GM19463 (cell line): ENCODE measurements at regions not wholly inside any gene's neighbourhood (a gene's known extent, or its start where the extent isn't known, plus 50 kb on each side); places are given as distances from the start of the nearest gene placed in this dataset.

ENCODE experiments used
- ATAC-seq: cut with Tn5 transposase; IDR thresholded peaks from one replicate; pipeline ENCODE4 v1.9.1; 2021; ENCODE audit warnings: mild to moderate bottlenecking, moderate library complexity; ENCODE audit not compliant: unreplicated experiment

DNA sequence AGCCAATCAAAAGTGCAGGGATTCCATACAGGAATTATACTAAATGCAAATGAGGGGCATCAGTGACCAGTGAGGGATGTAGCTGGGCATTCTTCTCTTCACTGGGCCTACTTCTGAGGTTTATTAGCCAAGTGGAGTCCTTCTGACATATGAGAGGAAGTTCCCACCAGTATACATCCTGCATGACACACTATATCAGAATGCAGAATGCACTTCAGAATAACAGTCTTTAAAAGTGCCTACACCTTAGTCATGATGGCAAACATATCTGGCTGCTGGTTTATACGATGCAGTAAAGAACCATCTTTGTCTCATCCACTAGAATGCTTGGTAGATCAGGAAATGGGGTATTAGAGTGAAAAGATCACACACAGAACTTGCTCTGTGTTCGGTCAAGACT lies 180.3 kb upstream of the PPARGC1A start:
- ATAC-seq, result no peak

DNA sequence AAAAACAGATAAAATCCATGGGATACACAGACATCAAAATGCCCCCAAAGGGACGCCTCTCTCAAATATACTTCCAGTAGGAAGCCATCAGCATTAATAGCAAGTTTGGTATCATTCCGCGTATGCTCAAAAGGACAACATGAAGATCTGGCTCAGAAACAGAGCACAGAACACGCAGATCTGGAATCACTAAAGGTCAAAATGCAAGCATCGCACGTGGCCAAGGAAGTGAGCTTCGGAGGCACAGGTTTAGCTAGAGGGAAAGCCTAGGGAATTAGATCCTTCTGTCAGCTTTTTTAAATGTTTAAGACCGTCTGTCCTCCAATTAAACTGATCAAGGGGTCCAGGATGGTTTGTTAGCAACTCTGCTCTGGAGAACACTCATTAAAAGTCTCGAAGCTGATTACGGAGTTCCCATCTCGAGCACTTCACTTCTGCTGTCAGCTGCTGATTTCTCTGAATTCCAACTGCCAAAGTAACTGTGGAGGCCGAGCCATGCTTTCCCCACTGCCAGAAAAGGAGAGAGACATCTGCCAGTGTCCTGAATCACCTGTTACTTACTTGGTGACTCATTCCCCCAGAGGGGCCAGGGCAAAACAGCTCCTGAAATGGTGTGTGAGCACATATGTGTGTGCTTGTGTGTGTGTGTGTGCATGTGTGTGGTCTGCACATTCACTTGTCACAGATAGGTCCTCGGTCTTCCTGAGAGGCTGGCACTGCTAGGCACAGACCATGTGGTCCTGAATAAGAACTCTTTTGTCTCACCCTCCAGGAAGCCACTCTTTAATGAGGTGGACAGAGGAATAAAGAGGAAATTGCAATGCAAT lies 177.7 kb upstream of the PPARGC1A start:
- ATAC-seq, result no peak

DNA sequence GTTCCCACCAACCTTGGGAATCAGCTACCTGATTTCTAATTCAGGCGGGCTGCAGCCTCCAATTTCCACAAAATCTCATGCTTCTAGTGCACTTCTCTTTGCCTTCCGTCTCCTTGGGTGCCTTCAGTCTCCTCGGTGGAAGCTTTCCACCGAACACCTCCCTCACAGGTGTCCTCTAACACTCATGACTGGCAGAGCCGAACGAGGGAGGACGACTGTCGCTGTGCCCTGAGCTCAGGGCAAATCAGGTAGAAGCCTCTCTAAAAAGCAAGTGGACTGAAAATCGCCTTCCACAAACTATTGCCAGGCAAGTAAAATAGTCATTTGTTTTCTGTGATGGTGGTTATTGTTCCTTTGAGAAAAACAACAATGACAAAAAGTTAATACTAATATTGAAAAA lies 176.1 kb upstream of the PPARGC1A start:
- no peak for ATAC-seq

DNA sequence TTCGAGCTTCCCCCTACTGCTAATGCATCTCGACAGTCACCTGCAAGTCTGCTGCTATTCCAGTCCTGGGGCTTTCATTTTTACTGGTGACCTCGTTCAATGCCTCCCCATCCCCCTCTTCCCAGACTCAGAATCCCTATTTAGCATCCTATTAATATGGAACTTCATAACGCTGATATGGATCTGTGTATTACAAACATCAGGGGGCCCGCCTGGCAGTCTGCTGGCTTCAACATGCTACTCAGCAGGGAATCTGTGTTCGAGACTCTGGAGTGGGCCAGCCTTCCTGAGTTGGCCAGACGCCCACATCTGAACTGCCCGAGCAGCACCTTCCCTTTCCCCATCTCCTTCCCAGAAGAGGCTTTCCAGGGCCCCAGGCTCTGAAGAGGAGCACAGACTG lies 173.9 kb upstream of the PPARGC1A start:
- no peak for ATAC-seq

DNA sequence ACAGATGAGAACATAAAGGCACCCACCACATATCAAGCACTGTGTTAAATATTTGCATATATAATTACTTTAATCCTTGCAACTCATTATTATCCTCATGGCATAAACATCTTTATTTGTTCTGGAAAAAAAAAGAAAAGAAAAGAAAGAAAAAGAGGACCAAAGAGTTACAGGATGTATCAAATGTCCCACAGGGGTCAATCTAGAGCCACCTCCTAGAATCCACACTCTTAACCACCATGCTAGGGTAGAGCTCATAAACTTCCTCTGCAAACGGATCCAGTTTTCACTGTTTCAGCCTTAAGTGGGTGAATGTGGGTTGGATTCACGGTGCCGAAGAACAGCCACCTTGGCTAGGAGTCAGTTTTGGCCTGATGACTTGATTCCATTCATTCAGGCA lies 171.1 kb upstream of the PPARGC1A start:
- no peak for ATAC-seq

DNA sequence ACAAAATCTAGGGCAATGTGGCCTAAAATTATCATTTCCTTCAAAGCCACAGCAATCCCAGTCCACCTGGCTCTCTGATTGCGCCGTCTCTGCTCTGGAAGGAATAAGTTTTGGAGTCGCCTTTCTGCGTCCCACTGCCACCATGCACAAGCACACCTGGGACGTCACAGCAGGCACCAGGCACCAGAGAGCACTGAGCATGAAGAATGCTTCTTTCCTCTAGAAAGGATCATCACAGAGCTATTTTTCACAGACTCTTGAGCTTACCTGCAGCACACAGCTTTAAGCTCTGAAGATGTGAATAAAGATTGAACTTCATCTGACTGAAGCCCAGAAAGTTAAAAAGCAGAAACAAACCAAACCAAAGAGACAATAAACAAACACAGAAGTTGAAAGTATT lies 170.0 kb upstream of the PPARGC1A start:
- ATAC-seq, result no peak

DNA sequence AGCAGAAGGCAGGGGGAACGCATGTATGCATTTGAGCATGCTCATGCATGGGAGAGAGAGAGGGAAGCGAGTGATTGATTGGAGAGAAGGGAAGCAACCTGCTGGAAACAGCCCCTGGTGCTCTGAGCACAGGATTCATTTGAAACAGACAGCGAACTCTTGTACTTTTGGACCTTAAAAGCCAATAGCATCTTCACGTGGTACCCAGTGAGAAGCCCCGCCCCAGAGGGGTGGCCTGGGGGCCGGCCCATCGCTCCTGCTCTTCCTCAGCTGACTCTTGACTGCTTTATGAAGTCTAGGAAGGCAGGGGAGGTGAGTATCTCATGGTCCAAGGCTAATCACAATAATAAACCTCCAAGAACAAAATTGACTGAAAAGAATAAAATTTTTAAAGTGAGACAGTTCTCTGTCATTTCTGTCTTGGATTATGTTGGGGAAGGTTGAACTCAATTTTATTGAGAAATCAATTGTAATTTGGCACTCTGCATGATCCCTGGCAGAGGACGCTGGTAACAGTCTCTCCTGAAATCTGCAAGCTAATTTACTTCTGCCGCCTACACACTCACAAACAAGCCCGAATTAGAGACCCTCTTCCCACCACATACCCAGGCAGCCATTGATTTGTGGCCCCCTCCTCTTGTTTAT lies 168.2 kb upstream of the PPARGC1A start:
- no peak for ATAC-seq

DNA sequence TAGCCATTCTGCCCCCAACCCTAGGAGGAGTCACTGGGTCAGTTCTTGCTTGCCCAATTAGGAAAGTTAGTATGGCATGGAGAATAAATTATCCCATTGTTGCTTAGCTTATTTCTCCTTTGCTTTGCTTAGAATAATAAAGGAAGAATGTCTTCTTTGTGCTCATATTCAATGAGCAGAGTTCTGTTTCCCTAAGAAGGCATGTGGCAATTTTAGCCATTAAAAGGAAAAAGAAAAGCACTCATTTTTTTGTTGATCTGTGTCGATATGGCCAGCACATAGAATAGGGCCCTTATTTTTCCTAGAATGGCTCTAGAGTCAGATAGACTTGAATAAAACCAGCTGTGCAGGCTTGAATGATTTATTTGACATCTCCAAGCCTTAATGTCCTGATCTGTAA lies 166.4 kb upstream of the PPARGC1A start:
- no peak for ATAC-seq

DNA sequence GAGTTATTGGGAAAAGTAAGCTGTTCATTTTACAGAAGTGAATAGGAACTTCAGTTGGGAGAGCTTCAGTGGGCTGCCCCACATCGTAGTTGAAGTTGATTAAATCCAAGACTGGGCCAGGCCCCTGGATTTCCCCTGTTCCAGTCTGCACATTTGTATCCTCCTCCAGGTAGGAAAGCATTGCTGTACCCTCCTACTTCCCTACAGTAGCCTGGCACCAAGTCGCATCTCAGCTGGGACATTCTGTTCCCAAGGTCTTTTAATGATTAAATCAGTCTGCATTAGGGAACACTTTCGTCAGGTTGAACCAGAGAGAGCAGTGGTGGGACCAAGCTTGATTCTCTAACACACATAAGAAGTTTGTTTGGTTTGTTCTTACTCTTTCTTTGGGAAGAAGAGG lies 165.8 kb upstream of the PPARGC1A start:
- no peak for ATAC-seq

DNA sequence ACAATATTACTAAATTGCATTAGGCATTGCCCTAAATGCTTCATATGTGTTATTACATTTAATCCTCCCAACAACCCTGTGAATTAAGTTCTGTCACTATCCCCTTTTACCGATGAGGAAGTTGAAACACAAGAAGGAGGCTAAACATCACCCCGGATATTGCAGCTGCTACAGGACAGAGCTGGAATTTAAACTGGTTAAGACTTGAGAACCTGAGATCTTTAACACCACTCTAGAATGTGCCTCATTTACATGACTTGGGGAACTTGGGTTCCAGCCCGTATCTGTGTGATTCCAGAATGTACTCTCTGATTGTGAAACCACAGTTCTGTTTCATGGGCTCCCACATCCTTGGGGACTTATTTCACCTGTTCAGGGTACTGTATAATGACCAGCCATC lies 165.1 kb upstream of the PPARGC1A start:
- no peak for ATAC-seq

DNA sequence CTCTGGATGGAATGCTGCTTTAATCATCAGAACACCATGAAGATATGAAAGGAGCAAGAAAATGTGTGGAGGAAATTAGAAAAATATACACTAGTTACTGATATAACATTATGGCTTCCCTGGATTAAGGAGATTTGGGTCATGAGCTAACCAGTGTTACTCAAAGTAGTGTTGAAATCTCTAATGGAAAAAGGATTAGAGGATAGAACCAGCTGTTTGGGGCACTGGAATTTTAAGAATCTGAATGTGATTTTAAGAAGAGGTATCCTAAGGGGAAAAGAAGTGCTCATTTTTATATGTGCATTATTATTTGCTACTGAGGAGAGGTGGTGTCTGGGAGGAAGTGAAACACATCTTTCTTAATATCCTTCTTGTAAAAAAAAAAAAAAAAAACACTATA lies 164.1 kb upstream of the PPARGC1A start:
- no peak for ATAC-seq

DNA sequence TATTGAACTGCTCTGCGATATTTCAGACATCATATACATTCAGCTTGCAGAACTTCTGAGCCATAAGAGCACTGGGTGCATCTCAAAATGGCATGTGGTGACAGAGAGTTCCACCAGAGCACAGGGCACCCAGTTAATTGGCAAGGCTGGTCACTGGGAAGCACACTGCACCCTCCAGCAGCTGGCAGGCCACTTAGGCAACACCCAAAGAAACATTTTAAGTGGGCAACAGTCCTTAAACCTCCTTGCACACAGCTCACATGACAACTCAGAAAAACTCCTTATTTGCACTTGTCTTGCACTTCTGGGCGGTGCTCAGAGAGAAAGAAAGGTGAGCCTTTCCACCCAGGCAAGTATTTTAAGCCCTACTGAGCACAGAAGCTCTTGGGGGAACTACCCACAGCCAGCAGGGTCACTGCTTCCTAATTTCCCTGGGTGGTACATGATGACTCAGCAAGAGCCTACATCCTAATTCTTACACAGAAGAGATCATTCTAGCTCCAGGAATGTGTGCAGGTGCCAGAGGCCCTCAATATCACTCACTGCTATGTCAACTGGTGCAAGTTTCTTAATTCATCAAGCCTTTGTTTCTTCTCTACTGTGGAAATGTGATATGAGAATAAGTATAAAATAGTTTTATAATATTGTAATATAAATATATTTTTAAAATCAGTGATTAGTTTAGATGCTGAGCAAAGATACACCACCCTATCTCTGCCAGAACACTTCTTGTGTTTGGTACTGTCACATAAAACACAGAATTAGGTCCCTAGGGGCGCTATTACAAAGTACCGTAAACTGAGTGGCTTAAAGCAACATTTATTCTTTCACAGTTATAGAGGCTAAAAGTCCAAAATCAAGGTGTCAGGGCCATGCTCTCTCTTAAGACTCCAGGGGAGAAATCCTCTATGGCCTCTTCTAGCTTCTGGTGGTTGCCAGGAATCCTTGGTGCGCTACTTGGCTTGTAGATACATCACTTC lies 155.1 kb upstream of the PPARGC1A start:
- no peak for ATAC-seq

DNA sequence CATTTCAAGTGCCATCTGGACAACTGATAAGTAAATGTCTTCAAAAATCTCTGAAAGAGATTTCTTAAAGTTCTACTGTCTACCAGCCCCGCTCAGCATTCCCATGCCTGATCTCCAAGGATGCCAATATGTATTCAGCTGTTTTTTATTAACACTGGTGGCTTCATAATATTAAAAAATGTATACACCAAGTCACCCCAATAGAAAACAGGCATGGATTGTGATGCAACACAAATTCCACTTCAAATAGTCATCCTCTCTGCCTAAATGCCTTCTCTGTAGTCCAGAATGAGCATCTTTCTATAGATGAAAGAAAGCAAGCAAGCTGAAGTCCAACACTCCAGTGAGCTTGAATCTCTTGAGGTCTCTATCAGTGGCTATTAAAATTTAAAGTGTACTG lies 152.2 kb upstream of the PPARGC1A start:
- ATAC-seq, result no peak

DNA sequence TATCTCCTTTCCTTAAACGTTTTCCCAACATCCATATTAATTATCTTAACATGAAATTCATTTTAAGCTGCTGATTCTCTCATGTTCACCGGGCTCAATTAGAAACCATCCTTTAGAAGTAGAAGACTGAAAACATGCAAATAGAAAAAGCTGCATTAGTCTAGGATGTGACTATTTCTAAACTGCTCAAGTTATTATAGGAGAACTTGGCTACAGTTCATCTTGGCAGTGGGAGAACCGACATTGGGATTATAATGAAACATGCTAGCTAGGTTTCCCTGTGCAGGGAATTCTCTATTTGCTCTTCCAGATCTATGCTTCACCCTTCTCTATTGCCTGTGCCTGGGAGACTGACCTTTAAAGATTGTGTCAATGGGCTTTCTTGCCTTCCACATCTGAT lies 151.0 kb upstream of the PPARGC1A start:
- ATAC-seq, result no peak

DNA sequence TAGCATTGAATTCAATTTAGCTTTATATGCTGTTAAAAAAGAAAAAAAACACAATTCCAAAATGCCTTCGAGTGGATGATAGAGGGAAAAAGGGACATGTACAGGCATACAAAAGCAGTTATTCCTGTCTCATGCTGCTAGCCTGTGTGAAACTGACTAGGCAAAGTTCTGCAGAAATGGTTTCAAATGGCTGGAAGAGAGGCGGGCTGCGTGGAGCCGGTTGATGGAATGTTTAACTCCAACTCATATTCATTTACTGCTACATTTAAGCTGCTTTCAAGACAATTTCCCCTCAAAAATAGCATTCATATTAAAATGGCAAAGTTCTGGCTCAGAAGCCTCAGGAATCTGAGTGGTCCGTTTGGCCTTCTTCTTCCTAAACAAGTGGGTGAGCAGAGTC lies 143.8 kb upstream of the PPARGC1A start:
- no peak for ATAC-seq

DNA sequence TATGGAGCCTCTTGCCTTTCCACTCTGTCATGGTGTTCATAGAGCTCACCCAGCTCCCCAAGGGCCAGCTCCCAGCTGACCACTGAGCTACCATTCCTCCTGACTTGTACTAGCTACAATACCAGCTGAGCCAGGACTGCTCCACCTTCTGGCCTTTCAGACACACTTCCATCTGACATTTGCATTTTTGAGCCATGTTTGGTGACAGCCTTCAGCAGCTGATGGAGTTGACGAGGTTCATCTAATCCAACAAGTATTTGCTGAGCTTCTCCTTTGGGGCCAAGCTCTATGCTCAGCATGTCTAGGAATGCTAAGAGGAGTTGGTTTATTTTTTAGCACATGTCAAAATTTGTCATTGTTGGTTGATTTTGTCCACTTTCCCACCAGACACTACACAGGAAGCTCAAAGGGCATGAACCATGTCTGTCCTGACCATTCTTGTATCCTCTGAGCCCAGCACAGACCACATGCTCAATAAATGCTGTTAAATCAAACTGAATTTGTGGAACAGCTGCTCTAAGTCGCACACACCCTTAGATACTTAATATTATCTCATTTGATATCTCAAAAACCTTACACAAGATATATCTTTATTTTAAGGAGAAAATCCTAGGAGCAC lies 142.6 kb upstream of the PPARGC1A start:
- ATAC-seq, result no peak

DNA sequence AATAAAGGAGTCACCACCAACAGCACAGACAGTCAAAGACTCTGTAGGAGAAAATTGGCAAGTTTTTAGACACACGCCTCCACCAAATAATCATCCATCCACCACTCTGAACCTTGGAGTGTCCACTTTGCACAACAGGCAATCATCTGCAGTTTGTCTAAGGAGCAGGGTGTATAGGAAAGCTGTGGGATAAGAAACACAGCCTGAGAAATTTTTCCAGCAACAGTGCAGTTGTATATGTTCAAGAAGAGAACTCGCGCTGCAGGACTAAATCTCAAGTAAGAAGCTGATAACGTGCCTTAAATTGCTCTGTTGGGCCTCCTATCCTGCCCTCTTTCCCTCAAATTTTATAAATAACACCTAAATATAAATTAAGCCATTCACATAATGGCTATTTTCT lies 136.7 kb upstream of the PPARGC1A start:
- no peak for ATAC-seq

DNA sequence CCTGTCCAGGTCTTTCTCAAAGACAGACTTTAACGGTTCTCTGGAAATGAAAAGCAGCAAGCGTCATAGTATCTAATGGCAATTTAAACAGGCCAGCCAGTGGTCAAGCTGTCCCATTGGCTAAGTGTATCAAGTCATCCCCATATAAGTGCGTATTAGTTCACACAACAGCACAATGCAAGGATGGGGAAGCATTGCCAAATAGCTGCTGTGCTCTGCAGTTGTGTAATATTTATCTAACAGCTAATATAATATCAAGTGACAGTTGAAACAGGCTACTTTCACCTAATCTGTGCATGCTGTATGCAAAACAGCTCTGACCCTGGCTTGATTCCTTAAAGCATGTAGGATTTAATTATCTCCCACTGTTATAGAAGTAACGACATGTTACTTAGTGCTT lies 134.8 kb upstream of the PPARGC1A start:
- ATAC-seq, result no peak

DNA sequence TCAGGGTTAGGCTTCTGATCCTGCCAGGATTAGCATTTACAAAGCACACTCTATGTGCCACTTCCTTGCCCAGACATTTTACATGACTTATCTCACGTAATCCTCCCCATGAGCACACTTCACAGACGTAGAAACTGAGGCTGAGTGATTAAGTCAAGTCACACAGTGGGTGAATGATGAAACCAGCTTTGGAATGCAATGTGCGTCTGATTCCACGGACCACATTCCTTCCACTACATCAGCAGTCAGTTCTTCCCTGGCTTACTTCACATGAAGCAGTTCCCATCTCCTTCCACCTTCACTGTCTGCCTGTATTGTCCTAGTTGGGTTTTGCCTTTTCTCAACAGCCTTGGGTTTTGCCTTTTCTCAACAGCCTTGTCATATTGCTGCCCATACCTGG lies 134.3 kb upstream of the PPARGC1A start:
- no peak for ATAC-seq

DNA sequence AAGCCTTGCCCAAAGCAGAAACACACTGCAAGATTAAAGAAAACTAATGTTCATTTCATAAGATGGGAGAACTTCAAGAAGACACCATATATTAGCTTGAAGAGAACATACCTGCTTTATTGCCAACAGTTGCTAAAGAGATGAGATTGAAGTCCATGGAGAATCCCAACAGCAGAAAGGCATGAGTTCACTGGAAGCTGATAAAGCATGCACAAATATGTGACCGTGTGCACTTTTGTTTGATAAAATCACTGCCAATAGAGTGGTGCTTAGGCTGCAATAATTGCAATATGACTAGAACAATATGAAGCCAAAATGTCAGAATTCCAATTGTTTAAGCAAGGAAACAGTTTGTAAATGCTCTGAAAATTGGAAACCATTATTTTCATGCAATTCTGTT lies 125.9 kb upstream of the PPARGC1A start:
- ATAC-seq, result no peak
